ENCODE measurements at regions not wholly inside any gene's neighbourhood (a gene's known extent, or its start where the extent isn't known, plus 50 kb on each side); places are given as distances from the start of the nearest gene placed in this dataset.

GRCh38 chr5:6806668-6807067 is 93.4 kb downstream of the TENT4A start:
- DNase-seq (ENCODE audit: low spot score) = no peak

GRCh38 chr5:6808462-6808861 is 95.2 kb downstream of the TENT4A start:
- DNase-seq (ENCODE audit: low spot score) = no peak

- no peak for DNase-seq (ENCODE audit: low spot score)
Observed at GRCh38 chr5:6810641-6811405, 97.6 kb downstream of the TENT4A start.

GRCh38 chr5:6812091-6812490 is 98.9 kb downstream of the TENT4A start:
- DNase-seq (ENCODE audit: low spot score) = no peak

GRCh38 chr5:6812800-6813731 is 99.8 kb downstream of the TENT4A start:
- peak; percentile 20 for DNase-seq (ENCODE audit: low spot score)

- no peak for DNase-seq (ENCODE audit: low spot score)
Observed at GRCh38 chr5:6814816-6815215, 101.6 kb downstream of the TENT4A start.

GRCh38 chr5:6818594-6819511 is 105.6 kb downstream of the TENT4A start:
- DNase-seq (ENCODE audit: low spot score) = no peak

GRCh38 chr5:6819521-6819920 is 106.3 kb downstream of the TENT4A start:
- DNase-seq (ENCODE audit: low spot score) = no peak

GRCh38 chr5:6820851-6821479 is 107.7 kb downstream of the TENT4A start:
- peak; percentile 54 for DNase-seq (ENCODE audit: low spot score)

- DNase-seq (ENCODE audit: low spot score) = peak; percentile 35
Observed at GRCh38 chr5:6822068-6822467, 108.8 kb downstream of the TENT4A start.

GRCh38 chr5:6822556-6823343 is 109.5 kb downstream of the TENT4A start:
- no peak for DNase-seq (ENCODE audit: low spot score)

GRCh38 chr5:6823996-6824395 is 110.8 kb downstream of the TENT4A start:
- DNase-seq (ENCODE audit: low spot score) = no peak

- no peak for DNase-seq (ENCODE audit: low spot score)
Observed at GRCh38 chr5:6825678-6826244, 112.5 kb downstream of the TENT4A start.

GRCh38 chr5:6826756-6827155 is 113.5 kb downstream of the TENT4A start:
- DNase-seq (ENCODE audit: low spot score) = no peak

- DNase-seq (ENCODE audit: low spot score) = no peak
Observed at GRCh38 chr5:6827526-6828219, 114.4 kb downstream of the TENT4A start.

- DNase-seq (ENCODE audit: low spot score) = no peak
Observed at GRCh38 chr5:6829150-6829784, 116.0 kb downstream of the TENT4A start.

- DNase-seq (ENCODE audit: low spot score) = no peak
Observed at GRCh38 chr5:6830643-6831239, 117.5 kb downstream of the TENT4A start.
